HEK293 (cell line): ENCODE measurements at regions not wholly inside any gene's neighbourhood (a gene's known extent, or its start where the extent isn't known, plus 50 kb on each side); places are given as distances from the start of the nearest gene placed in this dataset.

ENCODE experiments used
- CTCF ChIA-PET: fragments of 350-600 bp; formaldehyde crosslinking; extraction: SDS; loops from one replicate; lab custom pipeline; 2021; ENCODE audit warnings: antibody characterized with exemption; lab: Yijun Ruan, JAX
- POLR2A ChIA-PET: fragments of 300-600 bp; formaldehyde crosslinking; extraction: SDS; loops from one replicate; lab custom pipeline; 2020; ENCODE audit warnings: antibody characterized with exemption, inconsistent platforms; lab: Yijun Ruan, JAX
- H3K27ac ChIP-seq: fragments of 200-500 bp; sonication (Bioruptor generic); 2 replicates; pipeline ENCODE4 v1.5.1; 2014; ENCODE audit warnings: low read depth, low read length, control low read depth, inconsistent platforms; ENCODE audit errors: extremely low read depth
- H3K36me3 ChIP-seq, 2 experiments: fragments of 200-500 bp in 1 of 2; sonication (Bioruptor generic) in 1 of 2; 1 replicate in 1 of 2; 2 replicates in 1 of 2; pipeline ENCODE4 v1.5.1; 2014 to 2017; ENCODE audit warnings: inconsistent platforms in 2 of 2, low read length in 2 of 2; ENCODE audit not compliant: control insufficient read depth in 2 of 2, insufficient read depth in 1 of 2
- H3K4me1 ChIP-seq: fragments of 200-500 bp; sonication (Bioruptor generic); 2 replicates; pipeline ENCODE4 v1.5.1; 2014; ENCODE audit warnings: mild to moderate bottlenecking, low read length, inconsistent platforms; ENCODE audit not compliant: control insufficient read depth, insufficient read depth
- H3K4me3 ChIP-seq: 2 replicates; pipeline ENCODE4 v1.5.1; 2011; ENCODE audit warnings: low read depth, mild to moderate bottlenecking, control low read depth, low read length, moderate library complexity
- H3K9me3 ChIP-seq: fragments of 200-500 bp; sonication (Bioruptor generic); 2 replicates; pipeline ENCODE4 v1.5.1; 2014; ENCODE audit warnings: low read depth, low read length, inconsistent platforms; ENCODE audit not compliant: control insufficient read depth, insufficient read depth
- FEZF1 ChIP-seq: fragments of 450-650 bp; formaldehyde crosslinking; IDR thresholded peaks from 2 replicates; pipeline ENCODE4 v1.5.1; 2016; ENCODE audit warnings: missing biosample characterization, missing genetic modification characterization
- HOXC10 ChIP-seq: sonication (generic); formaldehyde crosslinking; IDR thresholded peaks from 2 replicates; pipeline ENCODE4 v1.8.1; 2023; ENCODE audit warnings: mild to moderate bottlenecking, missing genetic modification reagents
- KLF10 ChIP-seq: fragments of 450-650 bp; IDR thresholded peaks from 2 replicates; pipeline ENCODE4 v1.5.1; 2018; ENCODE audit warnings: missing biosample characterization, mild to moderate bottlenecking, missing genetic modification characterization
- SCRT2 ChIP-seq: fragments of 450-650 bp; formaldehyde crosslinking; IDR thresholded peaks from 2 replicates; pipeline ENCODE4 v1.5.1; 2016; ENCODE audit warnings: missing biosample characterization, missing genetic modification characterization
- SETDB1 ChIP-seq: IDR thresholded peaks from one replicate; pipeline ENCODE4 v1.6.1; 2017; ENCODE audit warnings: mild to moderate bottlenecking, low read length, moderate library complexity, mixed read lengths; ENCODE audit not compliant: insufficient read length
- ZBTB20 ChIP-seq: fragments of 450-650 bp; formaldehyde crosslinking; IDR thresholded peaks from 2 replicates; pipeline ENCODE4 v1.5.1; 2016; ENCODE audit warnings: missing biosample characterization, missing genetic modification characterization
- ZBTB21 ChIP-seq: fragments of 450-650 bp; formaldehyde crosslinking; IDR thresholded peaks from 2 replicates; pipeline ENCODE4 v1.5.1; 2017; ENCODE audit warnings: missing biosample characterization, missing genetic modification characterization
- ZFP37 ChIP-seq: fragments of 450-650 bp; formaldehyde crosslinking; IDR thresholded peaks from 2 replicates; pipeline ENCODE4 v1.5.1; 2016; ENCODE audit warnings: missing biosample characterization, missing genetic modification characterization
- ZNF133 ChIP-seq: fragments of 450-650 bp; formaldehyde crosslinking; IDR thresholded peaks from 2 replicates; pipeline ENCODE4 v1.5.1; 2016; ENCODE audit warnings: missing biosample characterization, missing genetic modification characterization
- ZNF354C ChIP-seq: fragments of 450-650 bp; formaldehyde crosslinking; IDR thresholded peaks from 2 replicates; pipeline ENCODE4 v1.5.1; 2016; ENCODE audit warnings: missing biosample characterization, missing genetic modification characterization, low read depth, borderline replicate concordance
- ZNF514 ChIP-seq: fragments of 450-650 bp; formaldehyde crosslinking; IDR thresholded peaks from 2 replicates; pipeline ENCODE4 v1.5.1; 2016; ENCODE audit warnings: missing biosample characterization, missing genetic modification characterization
- ZNF544 ChIP-seq: fragments of 450-650 bp; formaldehyde crosslinking; IDR thresholded peaks from 2 replicates; pipeline ENCODE4 v1.5.0; 2017; ENCODE audit warnings: missing biosample characterization, missing genetic modification characterization
- ZNF629 ChIP-seq: fragments of 450-650 bp; formaldehyde crosslinking; IDR thresholded peaks from 2 replicates; pipeline ENCODE4 v1.5.1; 2017; ENCODE audit warnings: missing biosample characterization, missing genetic modification characterization
- ZNF658 ChIP-seq: fragments of 450-650 bp; formaldehyde crosslinking; IDR thresholded peaks from 2 replicates; pipeline ENCODE4; 2016; ENCODE audit warnings: missing biosample characterization, missing genetic modification characterization
- ZNF785 ChIP-seq: fragments of 450-650 bp; formaldehyde crosslinking; IDR thresholded peaks from 2 replicates; pipeline ENCODE4 v1.5.1; 2016; ENCODE audit warnings: missing biosample characterization, missing genetic modification characterization
- ZNF791 ChIP-seq: fragments of 450-650 bp; formaldehyde crosslinking; IDR thresholded peaks from 2 replicates; pipeline ENCODE4 v1.5.1; 2016; ENCODE audit warnings: missing biosample characterization, missing genetic modification characterization
- ZNF837 ChIP-seq: fragments of 450-650 bp; formaldehyde crosslinking; IDR thresholded peaks from 2 replicates; pipeline ENCODE4 v1.5.1; 2016; ENCODE audit warnings: missing biosample characterization, missing genetic modification characterization
- ZSCAN30 ChIP-seq: fragments of 450-650 bp; IDR thresholded peaks from 2 replicates; pipeline ENCODE4 v1.5.1; 2018; ENCODE audit warnings: missing biosample characterization, mild to moderate bottlenecking, missing genetic modification characterization, moderate library complexity
- TF ChIP-seq, protein P1 (sequence below): sonication (generic); formaldehyde crosslinking; IDR thresholded peaks from 2 replicates; pipeline ENCODE4 v1.8.1; 2022; ENCODE audit warnings: mild to moderate bottlenecking, moderate library complexity, missing genetic modification reagents
- TF ChIP-seq, protein P2 (sequence below): fragments of 450-650 bp; formaldehyde crosslinking; IDR thresholded peaks from 2 replicates; pipeline ENCODE4 v1.5.1; 2016; ENCODE audit warnings: missing biosample characterization, missing genetic modification characterization
- TF ChIP-seq, protein P3 (sequence below): fragments of 450-650 bp; formaldehyde crosslinking; IDR thresholded peaks from 2 replicates; pipeline ENCODE4; 2016; ENCODE audit warnings: missing biosample characterization, missing genetic modification characterization
- TF ChIP-seq, protein P4 (sequence below): fragments of 450-650 bp; formaldehyde crosslinking; IDR thresholded peaks from 2 replicates; pipeline ENCODE4 v1.5.1; 2016; ENCODE audit warnings: missing biosample characterization, missing genetic modification characterization
- TF ChIP-seq, protein P5 (sequence below): fragments of 450-650 bp; formaldehyde crosslinking; IDR thresholded peaks from 2 replicates; pipeline ENCODE4 v1.5.1; 2016; ENCODE audit warnings: missing biosample characterization, missing genetic modification characterization, low read depth

GRCh38 chr9:86516564-86516963, 162.4 kb upstream of the TUT7 start:
- Histone ChIP-seq H3K4me3 (no peak overlapping the region), H3K9me3 (no peaks in the 10 kb centered on the region), H3K36me3 (no peaks in the 10 kb centered on the region), H3K27ac (no peak overlapping the region), H3K4me1 (no peaks in the 10 kb centered on the region)
- CTCF ChIA-PET: no interaction called here
- TF ChIP-seq ZSCAN30 (tag by site-specific recombination) (no peak), ZNF133 (tag by site-specific recombination) (no peak), ZFP37 (tag by site-specific recombination) (no peak), SETDB1 (no peak), ZNF658 (tag by site-specific recombination) (no peak), FEZF1 (tag by site-specific recombination) (no peak), ZNF544 (tag by site-specific recombination) (no peak), ZNF791 (tag by site-specific recombination) (no peak)
- TF ChIP-seq, protein P1, sequence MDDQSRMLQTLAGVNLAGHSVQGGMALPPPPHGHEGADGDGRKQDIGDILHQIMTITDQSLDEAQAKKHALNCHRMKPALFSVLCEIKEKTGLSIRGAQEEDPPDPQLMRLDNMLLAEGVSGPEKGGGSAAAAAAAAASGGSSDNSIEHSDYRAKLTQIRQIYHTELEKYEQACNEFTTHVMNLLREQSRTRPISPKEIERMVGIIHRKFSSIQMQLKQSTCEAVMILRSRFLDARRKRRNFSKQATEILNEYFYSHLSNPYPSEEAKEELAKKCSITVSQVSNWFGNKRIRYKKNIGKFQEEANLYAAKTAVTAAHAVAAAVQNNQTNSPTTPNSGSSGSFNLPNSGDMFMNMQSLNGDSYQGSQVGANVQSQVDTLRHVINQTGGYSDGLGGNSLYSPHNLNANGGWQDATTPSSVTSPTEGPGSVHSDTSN (CRISPR knock-in tag): no peak
- TF ChIP-seq, protein P2, sequence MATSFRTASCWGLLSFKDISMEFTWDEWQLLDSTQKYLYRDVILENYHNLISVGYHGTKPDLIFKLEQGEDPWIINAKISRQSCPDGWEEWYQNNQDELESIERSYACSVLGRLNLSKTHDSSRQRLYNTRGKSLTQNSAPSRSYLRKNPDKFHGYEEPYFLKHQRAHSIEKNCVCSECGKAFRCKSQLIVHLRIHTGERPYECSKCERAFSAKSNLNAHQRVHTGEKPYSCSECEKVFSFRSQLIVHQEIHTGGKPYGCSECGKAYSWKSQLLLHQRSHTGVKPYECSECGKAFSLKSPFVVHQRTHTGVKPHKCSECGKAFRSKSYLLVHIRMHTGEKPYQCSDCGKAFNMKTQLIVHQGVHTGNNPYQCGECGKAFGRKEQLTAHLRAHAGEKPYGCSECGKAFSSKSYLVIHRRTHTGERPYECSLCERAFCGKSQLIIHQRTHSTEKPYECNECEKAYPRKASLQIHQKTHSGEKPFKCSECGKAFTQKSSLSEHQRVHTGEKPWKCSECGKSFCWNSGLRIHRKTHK (tag by site-specific recombination): no peak
- POLR2A ChIA-PET: no interaction called here

DNA sequence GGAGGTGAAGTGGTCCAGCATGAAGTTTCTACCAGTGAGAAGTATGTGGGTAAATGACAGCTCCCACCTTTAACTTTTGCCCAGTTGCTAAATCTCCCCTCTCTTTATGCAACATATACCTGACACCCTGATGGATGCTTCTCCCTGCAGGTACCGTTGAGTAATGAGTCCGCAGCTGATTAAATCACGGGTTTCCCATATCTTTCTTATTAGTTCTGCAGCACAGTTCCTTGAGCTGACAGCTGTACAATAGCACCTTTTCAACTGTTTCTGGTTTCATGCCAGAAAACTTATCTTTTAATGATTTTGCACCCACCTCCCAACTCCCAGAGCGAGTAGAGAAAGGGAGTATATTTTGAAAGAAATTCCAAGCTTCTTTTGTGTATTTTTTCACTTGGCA, 161.0 kb upstream of the TUT7 start:
- POLR2A ChIA-PET: no interaction called here

GRCh38 chr9:86513429-86513828, 159.2 kb upstream of the TUT7 start:
- Histone ChIP-seq H3K27ac (no peak overlapping the region), H3K36me3 (no peaks in the 10 kb centered on the region), H3K4me1 (no peaks in the 10 kb centered on the region), H3K9me3 (no peaks in the 10 kb centered on the region), H3K4me3 (no peak overlapping the region)
- TF ChIP-seq, protein P3, sequence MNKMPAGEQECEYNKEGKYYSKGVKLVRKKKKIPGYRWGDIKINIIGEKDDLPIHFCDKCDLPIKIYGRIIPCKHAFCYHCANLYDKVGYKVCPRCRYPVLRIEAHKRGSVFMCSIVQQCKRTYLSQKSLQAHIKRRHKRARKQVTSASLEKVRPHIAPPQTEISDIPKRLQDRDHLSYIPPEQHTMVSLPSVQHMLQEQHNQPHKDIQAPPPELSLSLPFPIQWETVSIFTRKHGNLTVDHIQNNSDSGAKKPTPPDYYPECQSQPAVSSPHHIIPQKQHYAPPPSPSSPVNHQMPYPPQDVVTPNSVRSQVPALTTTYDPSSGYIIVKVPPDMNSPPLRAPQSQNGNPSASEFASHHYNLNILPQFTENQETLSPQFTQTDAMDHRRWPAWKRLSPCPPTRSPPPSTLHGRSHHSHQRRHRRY (tag by site-specific recombination): no peak
- TF ChIP-seq SCRT2 (tag by site-specific recombination) (0 out of 2 replicates have a peak, but pooled peaks have one; percentile 17), ZNF514 (no peak)
- CTCF ChIA-PET: no interaction called here
- POLR2A ChIA-PET: interaction anchor here (1.3 kb wide), 1 partner anchor 19 kb away, joined by 3 read pairs; no protein-coding TSS in a partner anchor

More for the DNA sequence above, 161.0 kb upstream of the TUT7 start:
- no peak overlapping the region for H3K4me3 ChIP-seq
- no peaks in the 10 kb centered on the region for H3K9me3 ChIP-seq
- no peak overlapping the region for H3K27ac ChIP-seq
- no peaks in the 10 kb centered on the region for H3K4me1 ChIP-seq
- TF ChIP-seq, protein P4, sequence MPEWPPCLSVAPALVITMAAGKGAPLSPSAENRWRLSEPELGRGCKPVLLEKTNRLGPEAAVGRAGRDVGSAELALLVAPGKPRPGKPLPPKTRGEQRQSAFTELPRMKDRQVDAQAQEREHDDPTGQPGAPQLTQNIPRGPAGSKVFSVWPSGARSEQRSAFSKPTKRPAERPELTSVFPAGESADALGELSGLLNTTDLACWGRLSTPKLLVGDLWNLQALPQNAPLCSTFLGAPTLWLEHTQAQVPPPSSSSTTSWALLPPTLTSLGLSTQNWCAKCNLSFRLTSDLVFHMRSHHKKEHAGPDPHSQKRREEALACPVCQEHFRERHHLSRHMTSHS (tag by site-specific recombination): no peak
- no peak for TF ChIP-seq ZNF629 (tag by site-specific recombination)
- no peak for TF ChIP-seq ZNF354C
- TF ChIP-seq, protein P5, sequence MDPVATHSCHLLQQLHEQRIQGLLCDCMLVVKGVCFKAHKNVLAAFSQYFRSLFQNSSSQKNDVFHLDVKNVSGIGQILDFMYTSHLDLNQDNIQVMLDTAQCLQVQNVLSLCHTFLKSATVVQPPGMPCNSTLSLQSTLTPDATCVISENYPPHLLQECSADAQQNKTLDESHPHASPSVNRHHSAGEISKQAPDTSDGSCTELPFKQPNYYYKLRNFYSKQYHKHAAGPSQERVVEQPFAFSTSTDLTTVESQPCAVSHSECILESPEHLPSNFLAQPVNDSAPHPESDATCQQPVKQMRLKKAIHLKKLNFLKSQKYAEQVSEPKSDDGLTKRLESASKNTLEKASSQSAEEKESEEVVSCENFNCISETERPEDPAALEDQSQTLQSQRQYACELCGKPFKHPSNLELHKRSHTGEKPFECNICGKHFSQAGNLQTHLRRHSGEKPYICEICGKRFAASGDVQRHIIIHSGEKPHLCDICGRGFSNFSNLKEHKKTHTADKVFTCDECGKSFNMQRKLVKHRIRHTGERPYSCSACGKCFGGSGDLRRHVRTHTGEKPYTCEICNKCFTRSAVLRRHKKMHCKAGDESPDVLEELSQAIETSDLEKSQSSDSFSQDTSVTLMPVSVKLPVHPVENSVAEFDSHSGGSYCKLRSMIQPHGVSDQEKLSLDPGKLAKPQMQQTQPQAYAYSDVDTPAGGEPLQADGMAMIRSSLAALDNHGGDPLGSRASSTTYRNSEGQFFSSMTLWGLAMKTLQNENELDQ (tag by site-specific recombination): no peak
- no peak for TF ChIP-seq ZBTB21 (tag by site-specific recombination)
- TF ChIP-seq ZNF785 (tag by site-specific recombination): no peak
- no peak for TF ChIP-seq ZBTB20 (tag by site-specific recombination)
- no peak for TF ChIP-seq ZNF837 (tag by site-specific recombination)
- no peak for TF ChIP-seq KLF10 (tag by site-specific recombination)
- TF ChIP-seq HOXC10 (CRISPR knock-in tag): no peak
- no peaks in the 10 kb centered on the region for H3K36me3 ChIP-seq
- CTCF ChIA-PET: no interaction called here
